Endothelial cell of hepatic sinusoid (primary cell): ENCODE measurements at regions not wholly inside any gene's neighbourhood (a gene's known extent, or its start where the extent isn't known, plus 50 kb on each side); places are given as distances from the start of the nearest gene placed in this dataset.

Source experiments
- in situ Hi-C: cut with HindIII; loops from 2 replicates; pipeline ENCODE4 v1.10.0; 2017; ENCODE audit warnings: low sequenced_read_pairs

DNA sequence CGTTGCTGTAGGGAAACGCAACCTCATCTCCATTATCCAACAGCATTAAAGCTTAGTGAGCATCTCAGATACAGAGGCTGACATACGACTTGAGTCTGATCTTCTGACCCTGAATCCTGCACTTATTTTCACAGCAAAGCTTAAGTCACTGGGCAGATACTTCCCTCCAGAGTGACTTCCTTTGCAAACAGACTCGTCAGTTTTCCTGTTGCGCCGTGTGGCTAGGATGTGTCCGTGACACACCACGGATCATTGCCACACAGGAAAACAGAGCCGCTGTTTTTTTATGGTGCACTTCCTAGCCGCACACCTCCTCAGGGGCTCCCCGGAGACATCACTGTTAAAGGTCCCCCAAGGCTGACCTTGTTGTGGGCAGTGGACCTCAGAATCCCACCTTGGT lies 94.9 kb upstream of the MKI67 start:
- in situ Hi-C loops, result no loop called here

GRCh38 chr10:128221807-128222206 lies 95.6 kb upstream of the MKI67 start:
- in situ Hi-C loops, result no loop called here

GRCh38 chr10:128222332-128222849 lies 96.2 kb upstream of the MKI67 start:
- in situ Hi-C loops, result no loop called here

GRCh38 chr10:128230401-128230800 lies 104.2 kb upstream of the MKI67 start:
- in situ Hi-C loops, result no loop called here

- in situ Hi-C loops, result no loop called here
Observed at GRCh38 chr10:128233422-128233821, 107.2 kb upstream of the MKI67 start.

- in situ Hi-C loops, result no loop called here
Observed at GRCh38 chr10:128237710-128238109, 111.5 kb upstream of the MKI67 start.

DNA sequence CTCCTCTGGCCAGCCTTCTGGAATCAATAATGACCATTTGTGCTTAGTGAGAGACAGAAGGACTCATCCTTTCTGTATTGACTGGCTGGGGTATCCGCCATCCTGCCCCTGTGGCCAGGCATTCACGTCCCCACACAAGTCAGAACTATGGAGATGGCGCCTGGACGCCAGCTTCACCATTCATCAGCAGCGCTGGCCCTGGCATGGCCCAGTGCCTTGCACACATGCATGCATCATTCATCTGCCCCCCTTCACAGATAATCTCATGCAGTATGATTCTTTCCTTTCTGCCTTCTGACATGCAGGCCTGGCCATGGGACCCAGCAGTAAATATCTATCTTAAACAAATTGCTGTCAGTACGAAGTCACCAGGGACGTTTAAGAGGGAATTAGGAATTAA lies 114.8 kb upstream of the MKI67 start:
- in situ Hi-C loops, result no loop called here

- in situ Hi-C loops, result no loop called here
Observed at GRCh38 chr10:128242641-128243040, 116.4 kb upstream of the MKI67 start.

GRCh38 chr10:128245026-128245425 lies 118.8 kb upstream of the MKI67 start:
- in situ Hi-C loops, result no loop called here

GRCh38 chr10:128247576-128247975 lies 121.4 kb upstream of the MKI67 start:
- in situ Hi-C loops, result no loop called here

DNA sequence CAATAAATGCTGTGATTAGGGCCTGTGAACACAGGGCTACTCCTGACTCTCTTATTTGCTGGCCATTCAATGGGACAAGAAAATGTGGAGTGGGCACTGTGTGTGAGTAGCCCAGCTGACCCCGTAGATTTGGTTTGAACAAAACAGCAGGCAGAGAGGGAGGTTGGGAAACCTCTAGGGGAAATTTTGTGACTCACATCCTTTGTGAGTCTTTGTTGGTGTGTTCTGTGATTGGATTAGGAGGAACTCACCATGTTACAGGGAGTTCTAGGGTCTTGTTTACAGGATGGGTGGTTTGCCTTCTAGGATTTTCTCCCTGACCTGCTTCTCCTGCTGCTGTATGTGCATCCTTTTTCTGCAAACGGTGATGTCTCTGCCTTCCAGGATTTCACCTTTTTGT lies 128.3 kb upstream of the MKI67 start:
- in situ Hi-C loops, result no loop called here

- in situ Hi-C loops, result no loop called here
Observed at GRCh38 chr10:128257428-128257827, 131.2 kb upstream of the MKI67 start.

DNA sequence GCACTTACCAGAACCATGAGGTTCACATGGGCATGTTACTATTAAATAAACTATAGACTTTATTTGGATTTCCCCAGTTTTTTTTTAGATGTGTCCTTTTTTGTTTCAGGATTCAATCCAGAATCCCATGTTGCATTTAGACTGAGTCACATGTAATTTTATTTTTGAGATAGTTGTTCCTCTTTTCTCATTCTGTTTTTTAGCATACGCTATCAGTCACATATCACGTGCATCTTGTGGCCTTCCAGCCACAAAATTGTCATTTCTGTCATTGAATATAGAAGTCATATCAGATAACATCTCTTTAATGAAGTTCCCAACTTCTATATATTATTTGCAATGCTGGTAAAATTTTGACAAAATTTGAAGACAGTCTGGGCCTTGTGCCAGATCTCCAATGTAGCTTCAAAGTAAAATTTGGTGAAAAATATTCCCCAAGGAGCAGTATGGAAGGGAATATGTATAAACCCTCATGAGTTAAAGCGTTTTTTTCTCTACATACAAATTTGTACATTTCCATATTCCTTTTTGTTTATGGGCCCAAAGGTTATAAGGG lies 132.3 kb upstream of the MKI67 start:
- in situ Hi-C loops, result no loop called here

DNA sequence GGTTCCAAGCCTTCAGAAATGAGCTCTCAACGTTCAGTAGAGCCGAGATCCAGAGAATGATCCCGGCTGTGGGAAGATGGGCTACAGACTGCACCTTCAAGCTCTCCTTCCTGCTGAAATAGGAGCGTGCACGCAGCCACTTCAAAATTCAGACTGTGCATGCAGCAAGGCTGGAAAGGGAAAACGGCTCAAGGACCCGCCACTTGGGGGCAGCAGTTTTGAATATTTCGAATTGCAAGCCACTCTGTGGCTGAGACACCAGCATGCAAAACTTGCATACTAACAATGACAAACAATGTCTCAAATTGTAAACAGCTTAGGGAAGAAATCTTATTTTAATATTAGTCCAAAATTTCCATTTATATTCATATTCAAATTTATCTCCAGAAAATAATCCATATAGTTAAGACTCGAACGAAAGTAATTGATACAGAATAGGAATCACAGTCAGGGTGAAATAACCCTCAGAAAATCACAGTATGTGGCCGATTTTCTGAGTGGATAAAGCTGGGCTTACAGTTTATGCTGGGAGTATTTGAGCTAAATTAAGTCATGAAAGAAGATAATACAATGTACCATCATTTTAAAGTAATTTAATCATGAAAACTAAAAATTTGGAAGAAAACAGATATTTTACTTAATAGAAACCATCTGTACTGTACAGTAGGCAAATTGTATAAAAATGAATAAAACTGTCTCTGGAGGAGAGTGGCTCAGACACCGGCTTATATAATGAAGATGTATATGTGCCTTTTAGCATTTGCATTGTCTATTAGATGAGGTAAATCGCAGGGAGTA lies 137.9 kb upstream of the MKI67 start:
- in situ Hi-C loops, result no loop called here

GRCh38 chr10:128265596-128265995 lies 139.4 kb upstream of the MKI67 start:
- in situ Hi-C loops, result no loop called here

DNA sequence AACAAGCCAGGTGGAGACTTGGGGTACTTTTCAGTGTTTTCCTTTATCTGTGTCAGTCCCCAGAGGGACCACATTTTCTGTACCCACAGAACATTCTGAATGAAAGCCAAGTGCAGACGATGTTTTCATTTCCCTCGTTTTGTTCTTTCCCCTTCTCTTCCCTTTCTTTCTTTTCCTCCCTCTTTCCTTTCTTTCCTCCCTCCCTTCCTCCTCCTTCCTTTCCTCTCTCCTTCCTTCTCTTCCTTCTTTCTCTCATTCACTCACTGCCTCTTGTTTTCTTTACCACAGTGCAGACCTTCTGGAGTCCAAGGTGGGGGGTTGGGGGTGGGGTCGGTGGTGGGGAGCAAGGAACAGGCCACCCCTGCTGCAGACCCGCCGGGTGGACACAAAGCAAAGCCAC lies 141.4 kb upstream of the MKI67 start:
- in situ Hi-C loops, result no loop called here

DNA sequence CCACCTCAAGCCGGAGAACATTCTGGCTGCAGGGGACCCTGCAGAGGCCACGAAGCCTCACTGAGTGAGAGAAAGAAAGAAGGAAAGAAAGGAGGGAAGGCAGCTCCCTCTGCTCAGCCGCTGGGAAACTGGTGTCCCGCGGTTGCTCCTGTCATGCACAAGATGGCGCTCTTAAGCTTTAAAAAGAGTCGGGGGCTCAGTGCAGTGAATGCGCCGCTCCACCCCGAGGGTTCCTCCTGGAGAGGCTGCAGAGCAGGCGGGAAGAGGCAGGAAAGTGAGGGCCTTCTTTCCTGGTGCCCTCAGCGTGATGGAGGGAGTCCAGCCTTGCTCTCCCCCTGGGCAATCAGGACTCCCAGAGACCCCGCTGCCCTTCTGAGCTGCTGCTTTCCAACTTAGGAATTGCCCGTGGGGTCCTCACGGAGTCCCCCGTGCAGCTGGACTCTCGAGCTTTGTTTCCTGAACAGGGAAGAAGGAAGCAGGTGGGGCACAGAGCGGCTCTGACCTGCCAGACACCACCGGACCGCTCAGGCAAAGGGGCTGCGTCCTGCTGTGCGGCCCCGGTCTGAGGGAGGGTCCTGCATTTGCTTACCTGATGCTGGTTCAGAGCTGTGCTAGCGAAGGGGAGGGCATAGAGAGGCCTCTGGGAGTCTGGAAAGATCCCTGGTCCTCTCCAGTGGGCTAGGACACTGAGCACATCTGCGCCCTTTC lies 141.9 kb upstream of the MKI67 start:
- in situ Hi-C loops, result no loop called here

DNA sequence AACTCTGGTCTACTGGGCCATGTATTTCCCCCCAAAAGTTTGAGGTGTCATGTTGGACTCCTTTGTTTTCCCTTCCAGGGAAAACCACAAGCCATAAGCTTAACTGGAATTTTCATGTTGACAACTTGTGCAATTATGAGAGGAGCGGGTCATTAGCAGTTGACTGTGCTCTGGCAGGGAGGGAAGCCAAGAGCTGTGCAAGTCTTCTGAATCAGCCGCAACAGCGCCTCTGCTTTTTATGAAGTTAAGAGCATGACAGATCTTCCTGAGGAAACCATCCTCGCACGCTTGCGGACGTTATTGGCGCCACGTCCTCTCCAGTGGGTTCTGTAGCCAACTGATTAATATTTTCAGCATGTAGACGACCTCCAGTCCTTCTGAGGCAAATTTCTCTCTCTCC lies 148.7 kb upstream of the MKI67 start:
- in situ Hi-C loops, result no loop called here

DNA sequence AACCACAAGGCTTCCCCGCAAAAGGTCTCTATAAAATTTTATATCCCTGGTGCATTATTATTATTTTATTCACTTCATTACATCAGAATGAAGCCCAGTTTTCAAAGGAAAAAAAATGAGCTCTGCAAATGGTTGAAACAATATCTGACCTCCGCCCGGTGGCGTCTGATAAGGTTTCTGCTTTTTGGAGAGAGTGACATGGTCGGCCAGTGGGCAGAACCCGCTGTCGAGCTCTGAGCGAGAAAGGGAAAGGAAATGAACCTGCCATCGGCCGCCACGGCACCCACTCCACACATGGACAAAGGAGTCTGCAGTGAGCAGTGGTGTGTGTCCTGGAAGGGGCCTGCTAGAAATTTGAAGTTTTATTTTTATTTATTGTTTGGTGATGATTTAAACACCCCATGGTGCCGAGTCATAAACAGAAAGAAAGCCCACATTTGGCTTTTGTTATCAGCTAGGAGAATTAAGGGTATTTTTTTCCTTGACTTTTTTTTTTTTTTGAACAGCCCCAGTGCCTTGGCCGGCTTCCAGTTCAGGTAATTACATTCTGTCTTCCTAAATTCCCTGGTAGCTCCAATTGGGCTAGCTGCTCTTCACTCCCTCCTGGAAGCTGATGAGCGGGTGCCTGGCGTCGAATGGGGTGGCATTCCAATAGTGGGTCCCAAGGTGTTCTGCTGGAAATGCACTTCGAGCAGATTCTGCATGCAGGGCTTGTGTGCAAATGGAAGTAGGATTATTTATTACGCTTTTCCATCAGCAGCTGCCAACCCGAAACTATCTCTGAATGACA lies 149.4 kb upstream of the MKI67 start:
- in situ Hi-C loops, result no loop called here

DNA sequence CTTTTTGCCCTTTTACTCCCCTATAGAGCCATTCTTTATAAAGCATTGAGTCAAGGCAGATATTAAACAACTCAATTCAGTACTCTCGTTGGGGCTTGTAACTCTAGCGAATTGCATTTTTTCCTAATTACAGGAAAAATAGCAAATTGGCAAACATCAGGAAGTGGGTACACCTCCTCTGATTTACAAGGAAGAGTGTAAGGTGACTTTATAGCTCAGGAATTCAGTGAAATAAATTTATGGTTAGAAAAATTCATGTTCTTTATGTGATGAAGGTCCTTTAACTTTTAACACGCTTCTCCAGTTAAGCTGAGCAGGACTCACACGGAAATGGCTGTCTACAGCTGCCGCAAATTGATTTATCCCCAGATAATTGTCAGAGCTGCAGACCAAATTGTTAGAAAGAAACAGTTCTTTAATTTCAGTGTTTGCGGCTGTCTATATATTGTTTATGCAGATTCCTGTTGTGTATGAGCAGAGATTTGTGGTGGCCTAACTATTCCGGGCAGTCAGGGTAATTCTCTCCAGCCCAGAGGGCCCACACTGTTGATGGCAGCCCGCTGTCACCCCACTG lies 151.1 kb upstream of the MKI67 start:
- in situ Hi-C loops, result no loop called here

GRCh38 chr10:128278362-128278761 lies 152.1 kb upstream of the MKI67 start:
- in situ Hi-C loops, result no loop called here
